NCI-H2196 (cell line): ENCODE measurements at regions not wholly inside any gene's neighbourhood (a gene's known extent, or its start where the extent isn't known, plus 50 kb on each side); places are given as distances from the start of the nearest gene placed in this dataset.
"Not testable (repeated sequence)": the region's sequence is repeated elsewhere in the genome, so short reads cannot be mapped to it uniquely, and the experiment has no call there.

ENCODE experiments used
- DNase-seq: peaks from one replicate; lab custom pipeline; 2025; ENCODE audit not compliant: unreplicated experiment; lab: John Stamatoyannopoulos, UW

GRCh38 chr14:89572596-89573398 is 155.8 kb upstream of the FOXN3 start:
- no peak for DNase-seq

- DNase-seq: no peak
Measured at GRCh38 chr14:89571491-89571890, 154.5 kb upstream of the FOXN3 start.

DNA sequence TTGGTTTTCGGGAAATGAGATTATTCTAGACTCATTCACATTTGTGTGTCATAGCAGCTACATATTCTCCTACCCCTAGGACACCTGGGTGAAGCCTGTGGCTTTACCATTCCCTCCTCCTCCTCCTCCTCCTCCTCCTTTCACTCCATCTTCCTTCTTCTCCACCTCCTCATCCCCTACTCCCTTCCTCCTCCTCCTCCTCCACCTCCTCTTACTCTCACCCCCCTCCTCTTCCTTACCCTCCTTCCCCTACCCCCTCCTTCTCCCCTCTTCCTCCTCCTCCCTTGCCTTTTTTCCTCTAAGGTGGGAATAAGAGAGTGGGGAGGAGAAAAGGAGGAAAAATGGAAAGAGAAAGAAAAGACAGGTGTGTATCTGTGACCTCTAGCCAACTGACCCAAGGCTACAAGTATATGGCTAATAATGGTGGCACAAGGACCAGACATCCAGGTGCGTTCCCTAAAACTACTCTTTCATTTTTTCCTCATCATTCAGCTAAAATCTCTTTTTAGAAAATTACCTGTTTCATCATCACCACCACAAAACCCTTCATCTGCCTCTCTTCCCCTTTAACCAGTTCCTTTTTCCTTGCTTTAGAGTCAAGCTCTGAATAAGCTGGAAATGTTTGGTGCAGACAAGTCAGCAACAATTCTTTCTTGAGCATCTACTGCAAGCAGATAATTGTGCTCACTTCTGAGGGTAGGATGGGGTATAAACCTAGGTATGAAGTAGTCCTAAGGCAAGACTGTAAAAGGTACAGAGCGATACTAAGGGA is 149.8 kb upstream of the FOXN3 start:
- DNase-seq: no peak

GRCh38 chr14:89566180-89566579 is 149.1 kb upstream of the FOXN3 start:
- no peak for DNase-seq

DNA sequence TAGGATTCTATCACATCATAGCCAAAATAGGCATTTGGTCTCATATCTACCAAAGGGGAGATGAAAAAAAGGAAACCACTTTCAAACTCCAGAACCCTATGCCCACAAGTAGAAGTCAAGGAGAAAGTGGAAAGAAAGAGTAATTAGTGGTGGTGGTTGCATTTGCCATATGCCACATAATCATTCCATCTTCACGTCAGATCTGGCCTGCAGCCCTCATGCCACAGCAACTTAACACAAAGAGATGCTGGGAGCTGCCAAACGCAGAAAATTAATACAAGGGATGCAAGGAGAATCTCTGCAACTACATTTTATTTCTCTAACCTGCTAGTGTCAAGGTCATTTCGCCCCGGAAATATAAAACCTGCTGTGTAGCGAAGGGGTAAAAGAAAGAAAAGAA is 148.6 kb upstream of the FOXN3 start:
- DNase-seq: no peak

DNA sequence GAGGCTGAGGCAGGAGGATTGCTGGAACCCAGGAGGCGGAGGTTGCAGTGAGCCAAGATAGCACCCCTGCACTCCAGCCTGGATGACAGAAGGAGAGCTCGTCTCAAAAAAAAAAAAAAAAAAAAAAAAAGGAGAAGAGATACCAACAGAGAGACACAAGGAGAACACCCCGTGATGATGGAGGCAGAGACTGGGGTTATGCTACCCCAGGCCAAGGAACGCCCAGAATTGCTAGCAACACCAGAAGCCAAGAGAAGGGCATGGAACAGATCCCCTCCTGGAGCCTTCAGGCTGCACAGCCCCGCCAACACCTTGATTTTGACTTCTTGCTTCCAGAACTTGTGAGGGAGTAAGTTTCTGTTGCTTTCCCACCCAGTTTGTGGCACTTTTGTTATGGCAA is 148.0 kb upstream of the FOXN3 start:
- no peak for DNase-seq

GRCh38 chr14:89564286-89564957 is 147.4 kb upstream of the FOXN3 start:
- DNase-seq: no peak

GRCh38 chr14:89563471-89563870 is 146.4 kb upstream of the FOXN3 start:
- DNase-seq: no peak

DNA sequence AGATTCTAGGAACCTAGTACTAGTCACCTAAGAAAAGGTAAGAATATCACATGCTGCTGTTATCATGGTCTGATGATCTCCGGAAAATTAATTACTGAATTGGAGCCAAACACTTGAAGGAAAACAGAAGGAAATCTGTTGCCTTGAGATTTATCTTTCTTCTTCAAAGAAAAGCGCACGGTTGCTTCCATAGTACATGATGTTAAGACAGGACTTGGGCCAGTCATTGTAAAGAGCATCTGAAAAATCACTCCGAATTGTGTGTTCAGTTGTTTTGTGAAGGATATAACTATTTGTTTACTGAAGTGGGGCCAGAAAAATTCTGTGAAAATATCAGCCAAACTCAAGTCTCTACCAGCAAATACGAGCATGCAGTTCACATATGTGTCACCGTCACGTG is 134.9 kb upstream of the FOXN3 start:
- DNase-seq: no peak

GRCh38 chr14:89551432-89551831 is 134.4 kb upstream of the FOXN3 start:
- DNase-seq: no peak

- DNase-seq: no peak
Measured at GRCh38 chr14:89550821-89551220, 133.8 kb upstream of the FOXN3 start.

DNA sequence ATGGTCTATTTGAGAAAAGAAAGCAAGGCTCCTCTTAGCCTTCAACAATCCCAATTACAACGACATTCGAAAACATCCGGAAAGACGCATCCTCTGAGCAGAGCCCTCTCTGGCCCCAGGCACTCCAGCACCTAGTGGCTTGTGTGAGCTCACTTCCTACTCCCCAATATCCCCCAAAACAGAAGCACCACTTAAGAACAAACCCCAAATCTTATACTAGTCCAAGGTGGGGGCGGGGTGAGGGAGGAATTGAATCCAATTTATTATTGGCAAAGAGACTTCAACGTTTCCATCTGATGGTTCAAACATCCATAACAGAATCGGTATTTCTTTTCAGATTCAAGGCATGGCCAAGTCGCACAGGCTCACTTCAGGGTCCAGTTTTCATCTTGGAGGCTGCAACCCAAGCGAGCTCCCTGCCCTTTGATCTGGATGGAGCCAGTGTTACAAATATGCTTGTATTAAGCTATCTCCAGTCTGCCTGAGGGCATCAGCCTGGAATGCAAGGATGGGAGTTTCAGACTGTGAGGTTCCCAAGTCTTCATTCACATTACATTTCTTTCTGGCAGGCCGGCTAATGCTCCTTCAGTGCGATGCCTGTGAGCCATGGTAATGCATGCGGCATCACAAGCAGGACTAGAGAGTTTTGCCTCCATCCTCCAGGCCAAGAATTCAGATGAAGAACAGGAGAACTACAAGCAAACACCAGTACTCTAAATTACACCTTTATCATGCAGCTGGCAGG is 132.5 kb upstream of the FOXN3 start:
- no peak for DNase-seq

GRCh38 chr14:89547047-89547446 is 130.0 kb upstream of the FOXN3 start:
- not testable (repeated sequence) for DNase-seq

DNA sequence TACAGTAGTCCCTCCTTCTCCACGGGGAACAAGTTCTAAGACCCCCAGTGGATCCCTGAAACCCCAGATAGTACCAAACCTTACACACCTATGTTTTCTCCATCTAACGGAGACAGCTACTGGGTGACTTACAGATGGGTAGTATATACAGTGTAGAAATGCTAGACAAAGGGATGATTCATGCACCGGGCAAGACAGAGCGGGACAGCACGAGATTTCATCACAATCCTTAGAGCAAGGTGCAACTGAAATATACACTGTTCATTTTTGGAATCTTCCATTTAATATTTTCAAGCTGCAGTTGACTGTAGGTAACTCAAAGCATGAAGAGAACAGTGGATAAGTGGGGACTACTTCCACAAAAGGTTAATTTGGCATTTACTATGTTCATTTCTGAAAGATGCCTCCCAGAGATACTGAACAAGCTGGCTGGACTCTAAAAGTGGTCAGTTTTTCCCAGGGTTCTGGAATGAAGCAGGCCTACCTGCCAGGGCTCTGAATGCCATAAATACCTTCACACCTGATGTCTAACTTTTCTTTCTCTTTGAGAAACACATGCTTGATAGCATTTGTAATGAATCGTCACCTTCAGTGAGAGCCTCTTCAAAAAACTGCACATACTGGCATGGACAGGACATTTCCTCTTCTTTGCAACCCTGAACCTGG is 127.7 kb upstream of the FOXN3 start:
- no peak for DNase-seq

DNA sequence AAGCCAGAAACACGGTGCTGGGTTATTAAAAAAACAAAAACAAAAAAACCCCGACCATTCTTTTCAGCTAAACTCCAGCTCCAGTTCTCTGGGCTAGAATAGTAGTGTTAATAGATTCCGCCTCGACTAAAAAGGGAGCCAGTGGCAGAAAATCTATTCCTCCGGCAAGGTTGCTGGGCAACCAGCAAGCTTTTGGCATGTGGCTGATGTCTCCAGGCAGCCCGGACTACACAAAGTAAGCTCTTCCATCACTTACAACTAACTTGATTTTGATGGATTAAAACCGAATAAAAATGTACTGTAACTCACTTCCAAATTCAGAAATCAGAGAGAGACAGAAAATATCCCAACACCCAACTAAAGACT is 126.4 kb upstream of the FOXN3 start:
- DNase-seq: no peak

DNA sequence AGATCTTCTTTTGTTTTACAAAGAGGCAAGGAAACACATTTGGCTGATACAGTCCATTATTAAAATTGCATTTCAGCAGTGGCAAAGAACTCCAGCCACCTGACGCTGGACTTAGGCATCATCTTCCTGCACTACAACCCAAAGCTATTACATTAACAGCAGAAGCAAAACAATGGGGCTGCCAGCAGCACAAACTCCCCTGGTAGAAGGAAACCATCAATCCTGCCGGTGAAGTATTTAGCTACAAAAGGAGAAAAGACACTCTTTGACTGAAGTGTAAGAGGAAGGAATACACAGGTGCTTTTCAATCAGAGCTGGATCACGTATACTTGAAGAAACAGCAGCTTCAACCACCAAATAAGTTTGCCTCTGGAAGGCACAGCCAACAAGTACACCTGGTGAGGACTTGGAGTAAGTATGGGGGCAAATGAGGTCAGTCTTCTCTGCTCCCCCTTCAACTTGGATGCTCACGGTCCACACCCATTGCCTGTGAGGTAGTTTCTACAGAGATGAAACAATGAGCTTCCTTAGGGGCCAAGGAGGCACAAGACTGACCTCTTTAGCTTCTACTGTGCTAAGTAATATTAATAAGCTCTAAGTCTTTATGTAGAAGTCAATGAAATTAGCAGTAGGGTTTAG is 125.9 kb upstream of the FOXN3 start:
- no peak for DNase-seq

DNA sequence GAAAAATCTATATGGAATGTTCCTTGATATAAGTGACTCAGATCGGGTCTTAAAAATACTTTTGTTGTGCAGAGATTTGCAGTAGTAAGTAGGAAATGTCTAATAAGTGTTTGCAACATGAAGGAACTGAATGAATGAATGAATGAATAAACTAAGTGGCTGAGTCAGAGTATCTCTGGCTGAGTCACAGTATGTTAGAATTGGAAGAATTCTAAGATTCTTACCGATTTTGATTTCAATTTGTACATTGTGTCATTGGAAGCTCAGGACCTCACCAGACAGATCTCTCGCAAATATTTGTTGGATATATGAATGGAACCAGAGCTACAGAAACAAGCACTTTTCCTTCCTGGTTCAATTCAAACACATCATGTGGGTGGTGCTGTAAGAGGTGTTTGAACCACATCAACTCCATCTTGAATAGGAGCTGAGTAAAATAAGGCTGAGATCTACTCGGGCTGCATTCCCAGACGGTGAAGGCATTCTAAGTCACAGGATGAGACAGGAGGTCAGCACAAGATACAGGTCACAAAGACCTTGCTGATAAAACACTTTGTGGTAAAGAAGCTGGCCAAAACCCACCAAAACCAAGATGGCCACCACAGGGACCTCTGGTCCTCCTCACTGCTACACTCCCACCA is 123.9 kb upstream of the FOXN3 start:
- DNase-seq: no peak

DNA sequence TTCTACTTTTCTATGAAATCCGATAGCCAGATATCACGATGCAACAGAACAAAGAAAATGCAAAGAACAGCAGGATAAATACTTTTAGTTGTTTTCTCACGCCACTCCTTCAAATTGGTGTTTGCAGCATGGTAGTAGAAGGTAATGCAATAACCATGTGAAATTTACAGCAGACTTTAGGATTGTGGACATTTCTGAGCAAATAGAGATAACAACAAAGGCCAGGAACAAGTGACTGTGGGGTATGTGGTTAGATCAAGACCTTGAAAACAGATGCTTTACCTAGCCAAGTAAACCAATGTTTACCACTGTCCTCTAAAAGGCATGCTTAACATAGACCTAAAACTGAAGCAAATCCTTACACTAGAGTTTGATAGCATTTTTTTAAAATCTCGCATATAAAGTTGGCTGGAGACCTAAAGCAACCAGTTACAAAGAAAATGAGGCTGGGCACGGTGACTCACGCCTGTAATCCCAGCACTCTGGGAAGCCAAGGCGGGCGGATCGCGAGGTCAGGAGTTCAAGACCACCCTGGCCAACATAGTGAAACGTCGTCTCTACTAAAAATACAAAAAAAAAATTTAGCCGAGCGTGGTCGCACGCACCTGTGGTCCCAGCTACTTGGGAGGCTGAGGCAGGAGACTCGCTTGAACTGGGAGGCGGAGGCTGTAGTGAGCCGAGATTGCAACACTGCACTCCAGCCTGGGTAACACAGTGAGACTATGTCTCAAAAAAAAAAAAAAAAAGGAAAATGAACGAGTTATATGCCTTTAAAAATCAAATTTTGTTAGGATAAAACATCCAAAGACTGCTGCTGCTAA is 123.2 kb upstream of the FOXN3 start:
- no peak for DNase-seq

DNA sequence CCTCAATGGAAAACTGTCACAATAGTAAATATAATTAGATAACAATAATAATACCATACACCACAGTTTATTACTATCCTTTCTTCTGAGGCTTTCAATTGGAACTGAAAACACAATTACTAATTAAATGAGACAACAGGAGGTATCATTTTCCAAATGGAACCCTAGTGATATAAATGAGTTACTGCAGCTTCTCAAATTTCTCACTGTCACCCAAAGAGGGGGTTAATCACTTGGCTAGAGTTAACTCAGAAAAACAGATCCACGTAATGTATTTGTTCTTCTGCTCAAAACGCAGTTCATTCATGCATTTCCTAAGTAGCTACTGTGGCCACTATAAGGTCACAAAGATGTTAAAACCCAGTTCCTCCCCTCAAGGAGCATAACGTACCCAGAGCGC is 120.9 kb upstream of the FOXN3 start:
- DNase-seq: no peak
